ENCODE measurements at regions not wholly inside any gene's neighbourhood (a gene's known extent, or its start where the extent isn't known, plus 50 kb on each side); places are given as distances from the start of the nearest gene placed in this dataset.

DNA sequence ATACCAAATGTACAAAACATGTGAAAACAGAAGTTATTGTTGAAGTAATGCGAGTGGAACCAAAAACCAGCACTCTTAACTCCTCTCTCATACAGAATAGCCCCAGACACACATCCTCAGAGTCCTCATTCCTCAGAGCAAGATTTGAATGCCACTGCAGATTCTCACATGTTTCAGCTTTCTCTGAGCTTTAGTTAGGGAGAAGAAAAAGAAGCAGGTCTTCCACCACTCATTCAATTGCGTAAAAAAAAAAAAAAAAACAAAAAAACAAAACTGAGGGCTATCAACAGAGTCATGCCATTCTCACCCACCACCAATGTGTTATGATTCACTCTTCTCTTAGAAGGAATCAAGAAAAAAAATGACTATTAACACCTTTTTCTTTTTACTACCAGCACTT is 287.7 kb downstream of the IPMK start:
- no peak overlapping the region for H3K4me3 ChIP-seq (ENCODE audit: low read depth, low read length)
- in situ Hi-C loops (cut with HindIII; ENCODE audit: low sequenced_read_pairs): no loop called here
- no peak for DNase-seq (ENCODE audit: low read depth, low spot score)
- TF ChIP-seq, protein P1, sequence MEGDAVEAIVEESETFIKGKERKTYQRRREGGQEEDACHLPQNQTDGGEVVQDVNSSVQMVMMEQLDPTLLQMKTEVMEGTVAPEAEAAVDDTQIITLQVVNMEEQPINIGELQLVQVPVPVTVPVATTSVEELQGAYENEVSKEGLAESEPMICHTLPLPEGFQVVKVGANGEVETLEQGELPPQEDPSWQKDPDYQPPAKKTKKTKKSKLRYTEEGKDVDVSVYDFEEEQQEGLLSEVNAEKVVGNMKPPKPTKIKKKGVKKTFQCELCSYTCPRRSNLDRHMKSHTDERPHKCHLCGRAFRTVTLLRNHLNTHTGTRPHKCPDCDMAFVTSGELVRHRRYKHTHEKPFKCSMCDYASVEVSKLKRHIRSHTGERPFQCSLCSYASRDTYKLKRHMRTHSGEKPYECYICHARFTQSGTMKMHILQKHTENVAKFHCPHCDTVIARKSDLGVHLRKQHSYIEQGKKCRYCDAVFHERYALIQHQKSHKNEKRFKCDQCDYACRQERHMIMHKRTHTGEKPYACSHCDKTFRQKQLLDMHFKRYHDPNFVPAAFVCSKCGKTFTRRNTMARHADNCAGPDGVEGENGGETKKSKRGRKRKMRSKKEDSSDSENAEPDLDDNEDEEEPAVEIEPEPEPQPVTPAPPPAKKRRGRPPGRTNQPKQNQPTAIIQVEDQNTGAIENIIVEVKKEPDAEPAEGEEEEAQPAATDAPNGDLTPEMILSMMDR (IDR thresholded peaks at IDR 0.05; ENCODE audit: low read depth, low read length): no peak

DNA sequence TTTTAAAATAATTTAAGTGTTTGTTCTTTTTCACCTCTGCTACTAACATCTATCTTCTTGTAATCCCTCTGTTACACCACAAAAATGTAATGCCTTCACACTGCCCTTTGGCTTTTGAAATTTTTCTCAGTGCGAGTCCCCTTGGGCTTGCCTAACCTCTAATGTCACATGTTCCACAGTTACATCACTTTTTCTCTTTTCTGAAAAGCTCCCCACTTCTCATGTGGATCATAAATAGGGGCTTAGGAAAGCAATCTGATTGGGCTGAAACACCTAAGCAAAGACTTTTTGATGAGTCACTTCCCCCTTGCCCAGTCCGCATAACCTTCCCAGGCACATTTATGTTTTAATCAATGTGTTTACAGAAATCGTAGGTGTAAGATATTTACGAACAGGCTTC is 288.2 kb downstream of the IPMK start:
- in situ Hi-C loops (cut with HindIII; ENCODE audit: low sequenced_read_pairs): no loop called here

DNA sequence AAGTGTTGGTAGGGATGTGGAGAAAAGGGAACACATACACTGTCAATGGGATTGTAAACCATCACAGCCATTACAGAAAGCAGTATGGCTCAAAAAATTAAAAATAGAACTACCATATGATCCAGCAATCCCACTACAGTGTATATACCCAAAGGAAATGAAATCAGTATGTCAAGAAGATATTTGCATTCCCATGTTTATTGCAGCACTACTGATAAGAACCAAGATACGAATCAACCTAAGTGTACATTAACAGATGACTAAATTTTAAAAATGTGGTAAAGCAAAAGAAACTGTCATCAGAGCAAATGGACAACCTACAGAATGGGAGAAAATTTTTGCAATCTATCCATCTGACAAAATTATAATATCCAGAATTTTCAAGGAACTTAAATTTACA is 290.4 kb downstream of the IPMK start:
- DNase-seq (ENCODE audit: low read depth, low spot score): no peak
- TF ChIP-seq, protein P1 (IDR thresholded peaks at IDR 0.05; ENCODE audit: low read depth, low read length): no peak
- in situ Hi-C loops (cut with HindIII; ENCODE audit: low sequenced_read_pairs): no loop called here
- no peak overlapping the region for H3K4me3 ChIP-seq (ENCODE audit: low read depth, low read length)

More for the DNA sequence above, 288.2 kb downstream of the IPMK start:
- DNase-seq (ENCODE audit: low read depth, low spot score): peak; percentile 32
- no peak overlapping the region for H3K4me3 ChIP-seq (ENCODE audit: low read depth, low read length)
- TF ChIP-seq, protein P1 (IDR thresholded peaks at IDR 0.05; ENCODE audit: low read depth, low read length): no peak

DNA sequence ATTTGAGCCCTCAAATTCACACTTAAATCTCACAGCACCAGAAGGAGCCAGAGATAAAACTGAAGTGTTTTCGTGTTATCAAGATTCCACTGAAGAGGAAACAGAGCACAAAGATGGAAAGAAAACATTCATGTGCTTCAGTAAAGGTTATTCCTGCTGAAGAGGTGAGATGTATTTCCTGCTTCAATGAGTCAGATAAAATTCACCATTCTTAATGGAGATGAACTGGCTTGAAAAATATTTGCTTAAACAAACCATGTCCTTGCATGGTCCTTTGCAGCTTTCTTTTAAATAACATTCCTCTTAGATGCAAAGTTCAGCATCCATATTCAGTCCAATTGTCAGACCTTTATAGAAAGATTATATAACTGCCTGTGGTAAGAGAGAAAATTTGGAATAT is 294.2 kb downstream of the IPMK start:
- DNase-seq (ENCODE audit: low read depth, low spot score): peak; percentile 52
- in situ Hi-C loops (cut with HindIII; ENCODE audit: low sequenced_read_pairs): no loop called here
- H3K4me3 ChIP-seq (ENCODE audit: low read depth, low read length): no peak overlapping the region
- TF ChIP-seq, protein P1 (IDR thresholded peaks at IDR 0.05; ENCODE audit: low read depth, low read length): no peak

DNA sequence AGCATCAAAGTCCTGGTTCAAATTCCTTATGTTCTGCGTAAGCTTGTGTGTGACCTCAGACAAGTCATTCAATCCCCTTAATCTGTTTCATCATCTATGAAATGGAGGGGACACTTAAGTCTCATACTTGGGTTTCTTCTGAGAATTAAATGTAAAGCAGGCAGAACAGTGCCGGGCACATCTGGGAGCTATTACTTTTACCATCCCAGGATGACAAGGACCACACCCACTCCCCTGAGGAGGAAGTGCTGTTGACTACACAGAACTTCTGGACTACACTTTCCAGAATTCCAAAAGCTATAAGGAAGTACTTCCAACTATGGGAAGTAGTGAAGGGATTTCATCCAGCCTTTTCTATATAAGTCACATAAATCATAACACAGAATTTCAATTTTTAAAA is 294.9 kb downstream of the IPMK start:
- in situ Hi-C loops (cut with HindIII; ENCODE audit: low sequenced_read_pairs): no loop called here
- H3K4me3 ChIP-seq (ENCODE audit: low read depth, low read length): no peak overlapping the region
- TF ChIP-seq, protein P1 (IDR thresholded peaks at IDR 0.05; ENCODE audit: low read depth, low read length): no peak
- DNase-seq (ENCODE audit: low read depth, low spot score): no peak

DNA sequence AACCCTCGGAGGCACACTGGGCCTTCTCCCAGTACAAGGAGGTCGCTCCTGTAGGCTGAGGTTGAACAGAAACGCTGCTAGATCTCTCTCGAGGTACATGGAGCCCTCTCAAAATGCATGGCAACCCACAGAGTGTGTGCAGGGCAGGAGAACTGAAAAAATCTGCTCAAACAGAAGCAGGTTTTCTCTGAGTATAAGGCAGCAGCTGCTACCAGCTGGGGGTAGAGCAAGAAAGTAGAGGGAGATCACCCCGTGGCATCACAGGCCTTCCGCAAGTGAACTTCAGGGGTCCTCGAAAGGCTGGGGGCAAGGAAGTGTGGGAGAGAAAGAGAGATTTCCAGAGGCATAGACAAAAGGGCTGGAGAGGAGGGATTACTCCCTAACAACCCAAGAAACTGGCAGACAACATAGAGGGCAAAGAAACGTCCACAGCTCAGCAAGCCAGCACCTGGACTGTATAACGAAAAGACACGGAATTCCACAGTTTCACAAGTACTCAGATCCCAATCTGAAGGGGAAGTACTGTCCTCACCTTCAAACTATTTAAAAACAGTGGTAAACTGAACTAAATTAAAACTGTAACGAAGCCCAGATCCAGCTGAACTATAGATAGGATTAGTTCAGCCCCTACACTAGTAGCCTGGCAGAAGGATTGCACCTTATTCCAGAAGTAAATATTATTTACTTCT is 299.2 kb downstream of the IPMK start:
- TF ChIP-seq, protein P1 (IDR thresholded peaks at IDR 0.05; ENCODE audit: low read depth, low read length): no peak
- DNase-seq (ENCODE audit: low read depth, low spot score): no peak
- in situ Hi-C loops (cut with HindIII; ENCODE audit: low sequenced_read_pairs): no loop called here
- H3K4me3 ChIP-seq (ENCODE audit: low read depth, low read length): no peak overlapping the region

Data from astrocyte of the spinal cord (primary cell).